HG03039 (cell line): ENCODE measurements at regions not wholly inside any gene's neighbourhood (a gene's known extent, or its start where the extent isn't known, plus 50 kb on each side); places are given as distances from the start of the nearest gene placed in this dataset.

ENCODE experiments used
- ATAC-seq: cut with Tn5 transposase; IDR thresholded peaks from one replicate; pipeline ENCODE4 v1.9.1; 2021; ENCODE audit warnings: mild to moderate bottlenecking, moderate library complexity; ENCODE audit not compliant: unreplicated experiment

- no peak for ATAC-seq
Measured at GRCh38 chr22:48438800-48439559, 1388.7 kb downstream of the BRD1 start.

GRCh38 chr22:48438096-48438495 lies 1389.6 kb downstream of the BRD1 start:
- no peak for ATAC-seq

- ATAC-seq = no peak
Measured at GRCh38 chr22:48436201-48436931, 1391.3 kb downstream of the BRD1 start.

GRCh38 chr22:48434868-48435250 lies 1392.8 kb downstream of the BRD1 start:
- no peak for ATAC-seq

DNA sequence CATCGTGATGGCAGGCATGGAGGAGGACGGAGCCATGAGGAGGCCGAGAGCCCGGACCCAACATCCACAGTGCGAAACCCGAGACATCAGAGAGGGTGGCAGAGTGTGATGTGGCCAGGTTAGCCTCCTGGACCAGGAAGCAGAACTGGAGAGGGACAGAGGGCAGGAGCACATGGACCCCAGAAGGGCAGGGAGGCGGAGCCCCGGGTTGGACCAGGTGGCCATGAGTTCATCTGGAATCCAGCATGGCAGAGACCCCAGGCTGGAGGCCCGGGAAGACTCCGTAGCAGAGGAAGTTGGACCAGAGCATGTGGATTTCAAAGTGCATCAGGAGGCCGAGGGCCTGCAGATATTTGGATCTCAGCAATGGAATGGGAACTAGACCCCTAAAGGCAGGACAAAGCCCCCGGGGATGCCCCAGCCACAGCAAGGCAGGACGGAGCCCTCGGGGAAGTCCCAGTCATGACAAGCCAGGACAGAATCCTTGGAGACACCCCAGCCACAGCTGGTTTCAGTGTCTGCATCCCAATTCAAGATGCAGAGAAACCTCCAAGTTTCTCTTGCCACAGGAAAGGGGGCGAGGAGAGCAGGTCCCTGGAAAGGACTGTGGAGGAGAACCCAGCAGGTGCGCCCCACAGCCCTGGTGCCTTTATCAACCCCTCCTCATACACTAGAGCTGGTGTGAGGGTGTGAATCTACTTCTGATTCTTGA lies 1393.4 kb downstream of the BRD1 start:
- no peak for ATAC-seq

- ATAC-seq = no peak
Measured at GRCh38 chr22:48433647-48434046, 1394.0 kb downstream of the BRD1 start.

GRCh38 chr22:48432781-48433518 lies 1394.7 kb downstream of the BRD1 start:
- no peak for ATAC-seq

GRCh38 chr22:48431536-48432315 lies 1395.9 kb downstream of the BRD1 start:
- no peak for ATAC-seq

GRCh38 chr22:48431014-48431413 lies 1396.7 kb downstream of the BRD1 start:
- no peak for ATAC-seq

DNA sequence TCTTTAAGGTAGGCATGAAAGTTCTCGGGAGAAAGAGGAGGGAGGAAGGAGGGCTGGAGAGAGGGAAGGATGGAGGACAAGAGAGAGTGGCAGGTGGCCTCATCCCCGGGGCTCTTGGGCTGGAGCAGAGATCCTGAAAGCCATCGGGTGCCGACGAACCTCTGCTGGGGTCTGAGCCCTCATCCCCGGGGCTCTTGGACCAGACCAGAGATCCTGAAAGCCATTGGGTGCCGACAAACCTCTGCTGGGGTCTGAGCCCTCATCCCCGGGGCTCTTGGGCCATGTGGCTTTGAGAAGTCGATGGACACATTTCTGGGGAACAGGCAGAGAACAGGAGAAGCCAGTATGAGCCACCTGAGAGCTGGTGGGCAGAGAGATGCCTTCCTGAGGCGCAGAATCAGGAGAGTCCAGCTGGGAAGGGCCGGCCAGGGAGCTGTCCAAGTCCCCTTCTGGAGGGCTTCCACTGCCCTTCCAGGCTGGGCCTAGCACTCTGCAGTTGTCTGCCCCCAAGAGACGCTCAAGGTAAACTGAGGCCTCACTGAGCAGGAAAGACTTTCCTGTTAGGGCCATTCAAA lies 1398.1 kb downstream of the BRD1 start:
- ATAC-seq = no peak

GRCh38 chr22:48428631-48429371 lies 1398.9 kb downstream of the BRD1 start:
- ATAC-seq = no peak

DNA sequence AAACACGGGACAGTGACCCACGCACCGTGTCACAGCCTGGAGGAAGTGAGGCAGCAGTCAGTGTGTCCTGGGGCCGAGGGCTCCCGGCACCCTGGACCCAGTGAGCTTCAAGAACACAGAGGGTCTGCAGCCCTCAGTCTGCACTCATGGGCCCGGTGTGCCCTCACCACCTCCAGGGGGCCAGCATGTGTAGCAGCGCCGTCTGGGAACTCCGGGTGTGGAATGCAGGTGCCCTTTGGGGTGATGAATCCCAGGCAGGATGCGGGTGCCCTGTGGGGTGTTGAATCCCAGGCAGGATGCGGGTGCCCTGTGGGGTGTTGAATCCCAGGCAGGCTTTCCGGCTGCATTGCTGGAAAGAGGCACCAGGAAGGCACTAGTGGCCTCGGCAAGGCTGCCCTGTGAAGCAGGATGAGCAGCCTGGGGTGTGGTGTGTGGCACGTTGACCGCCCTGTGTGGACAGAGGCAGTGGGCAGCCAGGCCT lies 1399.9 kb downstream of the BRD1 start:
- no peak for ATAC-seq

- no peak for ATAC-seq
Measured at GRCh38 chr22:48426466-48427380, 1401.0 kb downstream of the BRD1 start.

DNA sequence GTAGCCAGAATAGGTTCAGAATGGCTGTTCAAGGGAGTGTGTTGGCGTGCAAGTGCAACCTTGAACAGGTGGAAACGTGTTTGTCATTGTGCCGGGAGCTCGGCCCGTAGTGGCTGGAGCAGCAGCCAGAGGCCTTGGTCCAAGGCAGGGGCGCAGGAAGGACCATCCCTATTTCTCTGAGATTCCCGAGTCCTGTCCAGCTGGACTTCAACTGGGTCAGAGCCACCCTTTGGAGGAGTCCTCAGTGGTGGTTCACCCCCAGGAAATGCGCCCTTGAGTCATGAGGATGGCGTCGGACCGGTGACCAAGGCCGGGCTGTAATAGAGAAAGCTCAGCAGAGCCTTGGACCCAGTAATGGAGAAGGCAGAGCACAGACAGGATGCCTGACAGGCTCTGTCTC lies 1402.0 kb downstream of the BRD1 start:
- ATAC-seq = no peak

GRCh38 chr22:48425091-48425506 lies 1402.6 kb downstream of the BRD1 start:
- no peak for ATAC-seq

GRCh38 chr22:48424661-48425060 lies 1403.0 kb downstream of the BRD1 start:
- ATAC-seq = no peak

DNA sequence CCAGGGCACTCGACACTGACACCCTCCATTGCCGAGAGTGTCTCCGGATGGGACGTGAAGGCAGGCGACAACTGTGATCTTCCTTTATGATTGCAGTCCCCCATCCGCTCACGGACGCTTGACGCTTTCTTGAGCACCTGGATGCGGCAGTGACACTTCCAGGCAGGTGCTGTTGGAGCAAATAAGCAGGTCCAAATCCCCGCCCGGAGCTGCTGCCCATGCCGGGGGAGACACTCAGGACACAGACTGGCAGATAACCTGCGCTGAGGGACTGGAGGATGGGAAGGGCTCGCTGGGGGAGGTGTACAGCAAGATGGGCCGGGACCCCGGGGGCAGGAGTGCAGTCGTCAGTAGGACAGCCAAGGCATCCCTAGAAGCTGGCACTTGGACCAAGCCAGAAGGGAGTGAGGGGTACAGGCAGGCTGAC lies 1403.5 kb downstream of the BRD1 start:
- no peak for ATAC-seq

DNA sequence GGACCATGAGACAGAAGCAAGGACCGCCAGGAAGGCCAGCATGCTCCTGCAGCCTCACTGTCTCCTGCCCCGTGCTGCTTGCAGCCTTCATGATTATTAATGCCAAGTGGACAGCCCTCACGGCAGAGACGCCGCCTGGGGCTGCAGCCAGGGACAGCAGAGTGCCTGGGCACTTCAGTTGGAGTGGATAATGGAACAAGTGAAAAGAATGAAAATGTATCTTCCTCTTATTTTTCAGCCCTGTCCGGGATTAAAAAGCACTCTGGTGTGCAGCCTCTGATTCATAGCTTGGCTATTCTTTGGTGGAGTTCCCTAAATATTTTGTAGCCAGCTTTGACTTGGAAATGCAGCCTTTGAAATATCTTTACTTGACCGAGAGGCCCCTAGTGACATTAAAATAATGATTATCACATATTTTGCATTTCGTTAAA lies 1404.2 kb downstream of the BRD1 start:
- ATAC-seq = no peak
